ENCODE measurements at regions not wholly inside any gene's neighbourhood (a gene's known extent, or its start where the extent isn't known, plus 50 kb on each side); places are given as distances from the start of the nearest gene placed in this dataset.

DNA sequence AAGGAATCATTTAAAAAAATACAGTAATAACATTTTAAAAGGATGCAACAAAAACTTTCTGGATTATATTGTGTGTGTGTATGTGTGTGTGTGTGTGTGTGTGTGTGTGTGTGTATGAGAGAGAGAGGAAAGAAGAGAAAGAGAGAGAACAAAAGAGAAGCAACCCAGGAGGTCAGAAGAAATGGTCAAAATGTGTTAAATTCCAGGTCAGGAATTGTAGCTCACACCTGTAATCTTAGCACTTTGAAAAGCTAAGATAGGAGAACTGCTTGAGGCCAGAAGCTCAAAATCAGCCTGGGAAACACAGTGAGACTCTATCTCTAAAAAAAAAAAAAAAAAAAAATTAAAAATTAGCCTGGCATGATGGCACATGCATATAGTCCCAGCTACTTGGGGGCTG is 311.8 kb upstream of the CDH12 start:
- TF ChIP-seq, protein P1, sequence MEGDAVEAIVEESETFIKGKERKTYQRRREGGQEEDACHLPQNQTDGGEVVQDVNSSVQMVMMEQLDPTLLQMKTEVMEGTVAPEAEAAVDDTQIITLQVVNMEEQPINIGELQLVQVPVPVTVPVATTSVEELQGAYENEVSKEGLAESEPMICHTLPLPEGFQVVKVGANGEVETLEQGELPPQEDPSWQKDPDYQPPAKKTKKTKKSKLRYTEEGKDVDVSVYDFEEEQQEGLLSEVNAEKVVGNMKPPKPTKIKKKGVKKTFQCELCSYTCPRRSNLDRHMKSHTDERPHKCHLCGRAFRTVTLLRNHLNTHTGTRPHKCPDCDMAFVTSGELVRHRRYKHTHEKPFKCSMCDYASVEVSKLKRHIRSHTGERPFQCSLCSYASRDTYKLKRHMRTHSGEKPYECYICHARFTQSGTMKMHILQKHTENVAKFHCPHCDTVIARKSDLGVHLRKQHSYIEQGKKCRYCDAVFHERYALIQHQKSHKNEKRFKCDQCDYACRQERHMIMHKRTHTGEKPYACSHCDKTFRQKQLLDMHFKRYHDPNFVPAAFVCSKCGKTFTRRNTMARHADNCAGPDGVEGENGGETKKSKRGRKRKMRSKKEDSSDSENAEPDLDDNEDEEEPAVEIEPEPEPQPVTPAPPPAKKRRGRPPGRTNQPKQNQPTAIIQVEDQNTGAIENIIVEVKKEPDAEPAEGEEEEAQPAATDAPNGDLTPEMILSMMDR (IDR thresholded peaks at IDR 0.05): no peak
- TF ChIP-seq POLR2A (IDR thresholded peaks at IDR 0.05): no peak

Data from body of pancreas (tissue), 4 donors.